GM19397 (cell line): ENCODE measurements at regions not wholly inside any gene's neighbourhood (a gene's known extent, or its start where the extent isn't known, plus 50 kb on each side); places are given as distances from the start of the nearest gene placed in this dataset.

Source experiments
- ATAC-seq: cut with Tn5 transposase; IDR thresholded peaks from one replicate; pipeline ENCODE4 v1.9.1; 2021; ENCODE audit warnings: mild to moderate bottlenecking, moderate library complexity; ENCODE audit not compliant: unreplicated experiment

DNA sequence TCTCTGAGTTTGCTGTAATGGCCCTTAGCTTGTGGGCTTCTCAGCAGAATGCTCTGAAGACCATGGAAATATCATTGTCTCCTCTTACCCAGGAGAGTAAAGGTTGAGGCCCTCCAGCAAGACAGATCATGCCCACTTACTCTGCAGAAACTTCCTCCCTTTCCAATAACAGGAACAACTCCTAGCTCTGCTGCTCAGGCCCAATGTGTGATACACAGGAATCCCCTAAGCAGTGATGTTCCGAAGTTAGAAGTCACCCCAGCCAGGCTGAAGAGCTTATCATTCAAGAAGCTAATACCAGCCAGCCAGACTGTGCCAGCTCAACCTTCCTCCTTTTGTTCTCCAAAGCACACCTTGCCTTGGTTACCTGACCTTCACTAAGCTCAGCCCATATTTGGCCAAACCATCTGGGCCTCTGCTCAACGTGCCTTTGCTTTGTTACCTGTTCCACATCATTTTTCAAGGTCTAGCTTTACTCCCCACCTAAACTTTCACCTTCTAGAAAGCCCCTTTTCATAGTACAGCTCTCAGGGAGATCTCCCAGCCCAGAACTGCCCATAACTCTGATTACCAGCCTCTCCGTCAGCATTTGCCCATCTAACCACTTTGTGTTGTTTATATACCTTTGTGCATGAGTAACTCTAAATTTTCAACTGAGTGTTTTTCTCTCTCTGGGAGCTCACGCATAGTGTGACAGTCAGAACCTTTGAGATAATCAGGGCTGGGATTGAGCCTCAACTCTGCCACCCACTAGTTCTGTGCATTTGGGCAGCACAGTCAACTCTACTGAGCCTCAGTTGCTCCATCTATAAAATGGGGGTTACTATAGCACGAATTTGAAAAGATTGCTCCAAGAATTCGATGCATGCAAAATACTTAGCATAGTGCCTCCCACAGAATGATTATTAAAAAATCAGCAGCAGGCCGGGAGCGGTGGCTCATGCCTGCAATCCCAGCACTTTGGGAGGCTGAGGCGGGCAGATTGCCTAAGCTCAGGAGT, 107.6 kb upstream of the CPEB4 start:
- ATAC-seq: no peak

DNA sequence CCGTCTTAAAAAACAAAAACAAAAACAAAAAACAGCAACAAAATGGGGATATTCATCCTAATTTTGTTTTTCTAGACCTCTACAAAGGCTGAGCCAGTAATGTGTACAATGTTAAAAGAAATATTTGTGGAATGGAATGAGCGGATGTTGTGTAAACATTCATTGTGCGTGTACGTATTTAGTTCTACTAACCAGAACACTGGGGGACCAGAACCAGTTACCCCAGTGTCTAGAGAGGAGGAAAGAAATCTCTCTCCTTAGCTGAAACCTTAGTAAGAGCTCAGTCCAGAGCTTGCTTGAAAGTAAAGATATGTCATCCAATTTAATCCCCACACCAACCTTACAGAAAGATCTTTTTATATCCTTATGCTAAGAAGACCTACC, 106.7 kb upstream of the CPEB4 start:
- ATAC-seq: no peak

DNA sequence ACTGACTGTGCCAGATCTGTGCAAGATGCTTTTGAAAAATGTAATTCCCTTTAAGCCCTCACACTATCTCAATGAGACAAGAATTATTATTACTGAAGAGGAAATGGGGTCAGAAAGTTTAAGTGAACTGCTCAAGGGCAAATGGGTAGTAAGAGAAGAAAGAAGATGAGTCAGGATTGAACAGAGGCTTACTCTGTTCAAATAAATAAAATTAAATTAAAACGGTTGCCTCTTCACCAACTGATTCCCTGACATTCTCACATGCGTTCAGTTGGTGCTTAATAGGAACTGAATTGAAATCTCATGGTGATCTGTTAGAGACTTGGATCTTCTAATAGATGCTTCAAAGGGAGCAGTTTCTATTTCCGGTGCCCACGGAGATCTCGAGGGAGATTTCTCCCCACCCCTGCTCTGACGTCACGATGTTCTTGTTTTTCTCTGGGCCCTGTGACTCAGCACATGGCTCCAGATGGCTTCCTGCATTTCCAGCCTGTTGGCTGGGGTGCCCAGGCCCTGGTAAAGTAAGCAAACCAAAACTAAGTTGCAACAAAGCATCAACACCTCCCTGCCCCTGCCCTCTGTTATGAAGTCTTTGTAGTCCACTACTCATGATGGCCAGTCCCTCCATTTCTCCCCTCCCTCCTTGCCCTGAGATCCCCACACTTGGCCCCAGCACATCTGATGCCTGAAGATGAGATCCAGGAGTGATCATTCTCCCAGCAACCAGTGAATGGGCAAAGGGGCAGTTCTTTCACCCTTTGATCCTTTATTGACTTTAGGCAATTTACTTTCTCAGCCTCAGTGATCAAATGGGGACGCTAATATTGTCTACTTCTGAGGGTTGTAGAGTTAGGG, 106.1 kb upstream of the CPEB4 start:
- no peak for ATAC-seq

DNA sequence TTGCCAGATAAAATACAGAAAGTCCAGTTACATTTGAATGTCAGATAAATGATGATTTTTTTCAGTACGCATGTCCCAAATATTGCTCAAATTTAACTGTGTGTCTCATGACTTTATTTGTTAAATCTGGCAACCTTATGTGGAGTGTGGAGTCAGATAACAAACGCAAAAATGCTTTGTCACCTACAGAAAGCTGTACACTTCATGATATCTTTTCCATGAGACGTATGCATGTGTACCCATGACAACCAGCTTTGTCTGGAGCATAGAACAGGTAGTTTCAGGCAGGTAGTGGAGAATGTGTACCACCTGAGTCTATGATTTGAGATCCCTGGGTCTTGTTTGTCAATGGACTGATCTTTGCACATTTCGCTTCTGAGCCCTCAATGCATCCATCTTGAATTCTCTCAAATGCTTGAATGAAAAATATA, 105.5 kb upstream of the CPEB4 start:
- ATAC-seq: no peak

DNA sequence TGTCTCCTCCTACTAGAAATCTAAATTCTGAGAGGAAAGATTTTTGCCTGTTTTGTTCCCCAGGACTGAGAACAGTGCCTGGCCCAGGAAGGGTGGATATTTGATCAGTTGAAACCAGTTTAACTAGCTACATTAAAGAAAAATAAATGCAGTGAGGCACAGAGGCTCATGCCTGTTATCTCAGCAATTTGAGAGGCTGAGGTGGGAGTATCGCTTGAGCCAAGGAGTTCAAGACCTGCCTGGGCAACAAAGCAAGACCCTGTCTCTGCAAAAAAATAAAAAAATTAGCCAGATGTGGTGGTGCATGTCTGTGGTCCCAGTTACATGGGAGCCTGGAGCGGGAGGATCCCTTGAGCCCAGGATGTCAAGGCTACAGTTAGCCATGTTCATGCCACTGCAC, 104.8 kb upstream of the CPEB4 start:
- ATAC-seq: no peak

DNA sequence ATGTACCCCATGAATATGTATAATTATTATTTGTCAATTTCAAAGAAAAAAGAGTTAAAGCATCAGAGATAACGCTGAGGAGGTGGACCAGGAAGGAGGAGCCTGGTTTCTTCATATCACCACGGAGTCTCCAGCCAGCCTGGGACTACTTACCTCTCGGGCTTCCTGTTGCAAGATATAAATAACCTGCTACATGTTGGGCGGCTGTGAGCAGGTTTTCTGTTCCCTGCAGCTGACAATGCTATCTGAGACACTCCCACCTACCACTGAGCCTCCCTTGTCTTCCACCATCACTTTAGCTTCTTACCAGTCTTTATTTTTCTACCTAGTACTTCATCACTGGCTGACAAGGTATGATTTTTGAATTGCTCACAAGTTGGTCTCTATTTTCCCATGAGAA, 102.7 kb upstream of the CPEB4 start:
- no peak for ATAC-seq

DNA sequence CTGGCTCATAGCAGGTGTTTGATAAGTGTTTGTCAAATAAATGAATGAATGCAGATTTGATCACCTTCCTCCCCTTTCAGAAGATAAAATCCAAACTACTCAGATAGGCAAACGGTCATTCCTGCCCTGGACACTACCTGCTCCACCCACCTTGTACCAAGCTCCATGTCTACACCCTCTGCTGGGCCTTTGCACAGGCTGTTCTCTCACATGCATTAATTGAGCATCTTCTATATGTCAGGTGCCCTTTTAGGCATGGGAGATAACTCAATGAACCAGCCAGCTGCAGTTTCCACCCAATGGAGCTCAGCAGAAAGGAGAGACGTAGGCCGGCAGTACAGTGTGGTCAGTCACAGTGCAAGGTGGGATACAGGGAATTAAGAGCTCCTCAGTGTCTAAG, 102.3 kb upstream of the CPEB4 start:
- ATAC-seq: no peak

DNA sequence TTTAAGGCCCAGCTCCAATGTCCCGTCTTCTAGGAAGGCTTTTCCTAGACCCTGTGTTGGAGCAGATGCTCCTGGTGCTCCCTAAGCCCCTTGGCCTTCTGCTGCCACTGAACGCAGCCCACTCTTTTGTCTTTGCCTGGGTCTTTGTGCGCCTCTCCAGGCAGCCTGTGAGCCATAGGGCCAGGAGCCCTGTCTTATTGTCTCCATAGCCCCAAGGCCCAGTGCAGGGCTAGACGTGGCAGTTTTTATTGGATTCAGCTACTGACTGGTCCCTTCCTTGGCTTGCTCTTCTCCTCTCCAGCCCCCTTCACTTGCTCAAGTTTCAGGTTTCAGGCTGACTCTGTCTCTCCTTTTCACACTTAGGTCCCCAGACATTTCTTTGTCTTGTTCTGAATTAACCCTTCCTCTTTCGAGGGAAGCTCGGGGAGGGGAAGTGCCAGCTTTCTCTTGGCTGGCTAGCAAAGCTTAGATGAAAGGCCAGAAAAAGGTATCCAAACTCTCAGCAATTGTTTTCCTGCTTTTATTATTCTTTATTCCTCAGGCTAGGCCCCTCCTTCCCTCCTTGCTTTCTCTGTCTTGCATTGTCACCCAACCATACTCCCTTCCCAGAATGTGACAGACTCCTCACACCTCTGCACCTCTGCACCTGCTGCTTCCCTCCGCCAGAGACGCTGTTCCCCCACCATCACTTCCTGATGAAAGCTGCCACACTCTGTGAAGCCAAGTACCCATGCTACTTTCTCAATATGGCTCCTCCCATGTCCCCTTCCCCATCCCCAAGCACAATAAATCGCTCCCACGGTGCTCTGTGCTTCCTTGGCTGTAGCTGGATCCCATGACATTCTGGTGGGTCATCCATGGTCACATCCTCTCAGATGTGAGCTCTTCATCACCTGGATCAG, 101.6 kb upstream of the CPEB4 start:
- ATAC-seq: peak; percentile 57

DNA sequence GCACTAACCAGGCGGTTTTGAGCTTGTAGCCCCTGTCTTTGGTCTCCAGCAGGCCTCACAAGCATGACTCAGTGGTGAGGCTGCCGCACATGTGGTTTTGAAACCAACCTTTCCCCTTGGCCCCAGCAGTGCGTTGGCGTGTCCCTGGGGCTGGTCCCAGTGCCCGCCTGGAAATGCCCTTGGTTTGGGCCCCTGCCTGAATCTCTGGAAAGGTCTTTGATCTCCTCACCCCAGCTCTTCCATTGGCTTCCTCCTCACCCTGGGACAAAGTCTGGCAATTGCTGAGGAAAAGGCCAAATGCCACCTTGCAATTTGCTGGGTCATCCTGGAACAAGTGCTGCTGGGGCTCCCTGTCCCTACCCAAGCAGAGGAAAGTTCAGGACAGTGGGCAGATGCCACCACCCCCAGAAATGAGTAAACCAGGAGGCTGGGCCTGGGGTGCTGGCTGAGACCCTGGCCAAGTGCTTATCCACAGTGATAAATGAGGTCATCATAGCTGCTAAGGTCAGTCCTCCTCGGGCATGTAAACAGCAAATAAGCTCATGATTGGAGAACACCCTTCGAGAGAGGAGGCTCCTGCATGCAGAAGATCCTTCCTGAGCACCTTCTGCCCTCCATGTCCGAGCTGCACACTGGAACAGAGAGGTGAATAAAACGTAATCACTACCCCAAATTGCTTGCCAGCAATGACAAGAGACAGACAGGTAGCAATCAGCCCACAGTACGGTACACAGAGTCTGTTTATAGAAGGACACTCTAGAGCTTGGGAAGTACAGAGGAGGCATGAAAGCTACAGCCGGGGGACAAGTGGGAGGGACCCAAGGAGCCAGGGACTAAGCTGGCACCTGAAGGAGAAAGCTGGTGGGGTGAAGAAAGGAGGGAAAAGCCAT, 98.9 kb upstream of the CPEB4 start:
- ATAC-seq: no peak

DNA sequence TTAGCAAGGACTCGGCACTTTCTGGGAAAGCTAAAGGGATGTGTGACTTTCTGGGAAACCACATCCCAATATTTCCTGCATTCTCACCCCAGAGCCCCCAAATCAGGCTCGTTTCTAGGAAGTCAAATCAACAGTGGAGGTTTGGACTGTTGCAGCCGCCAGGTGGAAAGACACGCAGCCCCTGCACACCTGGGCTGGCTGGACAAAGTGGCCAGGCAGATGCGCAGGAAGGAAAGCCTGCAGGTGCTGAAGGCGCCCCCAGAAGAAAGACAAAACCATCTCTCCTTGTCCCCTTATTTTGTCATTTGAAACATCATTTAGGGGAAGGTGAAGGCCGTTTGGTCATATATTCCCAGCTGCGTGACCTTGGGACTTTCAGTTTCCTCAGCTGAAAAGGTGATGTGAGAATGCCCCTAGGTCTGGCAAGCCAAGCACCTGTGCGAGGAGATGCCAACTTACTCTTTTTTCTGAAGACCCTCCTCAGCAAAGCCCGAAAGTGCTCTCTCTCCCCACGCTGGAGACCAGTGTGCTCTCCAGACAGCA, 97.9 kb upstream of the CPEB4 start:
- no peak for ATAC-seq

DNA sequence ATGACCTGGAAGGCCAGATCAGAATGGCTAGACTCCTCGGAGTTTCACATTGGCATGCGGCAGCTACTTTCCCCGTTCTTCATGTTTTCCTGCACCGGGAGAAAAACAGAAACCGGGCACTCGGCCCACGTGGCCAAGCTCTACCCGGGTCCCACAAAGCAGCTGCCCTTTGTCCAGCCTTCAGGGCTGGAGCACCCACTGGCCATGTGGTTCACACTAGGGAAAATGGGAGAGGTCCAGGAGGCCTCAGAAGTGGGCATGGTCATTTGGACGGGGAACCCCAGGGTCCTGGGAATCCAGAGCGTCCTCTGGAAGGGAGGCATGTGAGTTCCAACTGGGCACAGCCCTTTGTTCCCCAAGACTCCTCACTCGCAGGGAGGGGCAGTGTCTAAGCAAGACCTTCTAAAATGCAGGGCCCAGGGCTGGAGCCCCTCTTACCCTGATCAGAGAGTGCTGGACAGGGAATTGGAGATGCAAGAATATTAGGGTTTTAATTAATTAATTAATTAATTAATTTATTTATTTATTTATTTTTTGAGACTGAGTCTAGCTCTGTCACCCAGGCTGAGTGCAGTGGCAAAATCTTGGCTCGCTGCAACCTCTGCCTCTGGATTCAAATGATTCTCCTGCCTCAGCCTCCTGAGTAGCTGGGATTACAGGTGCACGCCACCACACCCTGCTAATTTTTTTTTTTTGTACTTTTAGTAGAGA, 97.2 kb upstream of the CPEB4 start:
- no peak for ATAC-seq

DNA sequence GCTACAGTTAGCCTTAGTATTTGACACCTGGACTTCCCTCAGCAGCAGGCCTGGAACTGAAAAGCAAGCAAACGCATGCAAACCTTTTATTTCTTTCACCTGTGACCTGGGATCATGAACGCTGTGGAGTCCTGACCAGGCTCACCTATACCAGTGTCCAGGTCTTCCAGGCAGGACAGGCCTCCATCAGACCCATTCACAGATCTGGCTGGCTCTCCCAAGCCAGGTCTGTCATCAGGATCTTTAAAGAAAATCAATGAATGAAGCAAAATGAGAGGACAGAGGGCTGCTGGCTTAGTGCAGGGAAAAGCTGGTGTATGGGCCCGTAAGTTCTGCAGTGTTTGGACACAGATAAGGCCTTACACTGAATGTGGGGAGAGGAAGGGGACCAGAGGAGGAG, 96.3 kb upstream of the CPEB4 start:
- ATAC-seq: no peak

DNA sequence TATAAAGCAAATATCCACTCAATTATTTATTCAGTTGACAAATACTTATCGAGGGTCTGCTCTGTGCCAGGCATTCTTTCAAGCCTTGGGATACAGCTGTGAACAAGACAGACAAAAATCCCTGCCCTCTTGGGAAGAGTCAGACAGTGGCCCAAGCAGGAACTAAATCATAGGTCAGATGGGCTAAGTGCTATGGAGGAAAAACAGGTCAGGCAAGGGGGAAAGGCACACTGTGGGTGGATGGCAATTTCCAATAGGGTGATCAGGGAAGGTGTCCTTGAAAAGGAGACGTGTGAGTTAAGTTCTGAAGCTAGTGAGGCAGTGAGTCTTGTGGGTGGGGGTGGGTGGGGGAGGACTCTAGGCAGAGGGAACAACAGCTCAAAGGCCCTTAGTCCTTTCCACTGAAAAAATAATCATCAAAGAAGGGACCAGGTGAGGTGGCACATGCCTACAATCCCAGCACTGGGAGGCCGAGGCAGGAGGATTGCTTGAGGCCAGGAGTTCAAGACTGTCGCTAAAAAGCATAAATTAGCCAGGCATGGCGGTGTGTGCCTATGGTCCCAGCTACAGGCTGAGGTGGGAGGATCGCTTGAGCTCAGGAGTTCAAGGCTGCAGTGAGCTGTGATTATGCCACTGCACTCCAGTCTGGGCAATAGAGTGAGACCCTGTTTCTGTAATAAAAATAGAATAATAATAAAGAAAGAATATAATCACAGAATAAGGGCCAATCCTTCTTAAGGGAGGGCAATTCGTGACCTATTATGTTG, 95.2 kb upstream of the CPEB4 start:
- no peak for ATAC-seq

DNA sequence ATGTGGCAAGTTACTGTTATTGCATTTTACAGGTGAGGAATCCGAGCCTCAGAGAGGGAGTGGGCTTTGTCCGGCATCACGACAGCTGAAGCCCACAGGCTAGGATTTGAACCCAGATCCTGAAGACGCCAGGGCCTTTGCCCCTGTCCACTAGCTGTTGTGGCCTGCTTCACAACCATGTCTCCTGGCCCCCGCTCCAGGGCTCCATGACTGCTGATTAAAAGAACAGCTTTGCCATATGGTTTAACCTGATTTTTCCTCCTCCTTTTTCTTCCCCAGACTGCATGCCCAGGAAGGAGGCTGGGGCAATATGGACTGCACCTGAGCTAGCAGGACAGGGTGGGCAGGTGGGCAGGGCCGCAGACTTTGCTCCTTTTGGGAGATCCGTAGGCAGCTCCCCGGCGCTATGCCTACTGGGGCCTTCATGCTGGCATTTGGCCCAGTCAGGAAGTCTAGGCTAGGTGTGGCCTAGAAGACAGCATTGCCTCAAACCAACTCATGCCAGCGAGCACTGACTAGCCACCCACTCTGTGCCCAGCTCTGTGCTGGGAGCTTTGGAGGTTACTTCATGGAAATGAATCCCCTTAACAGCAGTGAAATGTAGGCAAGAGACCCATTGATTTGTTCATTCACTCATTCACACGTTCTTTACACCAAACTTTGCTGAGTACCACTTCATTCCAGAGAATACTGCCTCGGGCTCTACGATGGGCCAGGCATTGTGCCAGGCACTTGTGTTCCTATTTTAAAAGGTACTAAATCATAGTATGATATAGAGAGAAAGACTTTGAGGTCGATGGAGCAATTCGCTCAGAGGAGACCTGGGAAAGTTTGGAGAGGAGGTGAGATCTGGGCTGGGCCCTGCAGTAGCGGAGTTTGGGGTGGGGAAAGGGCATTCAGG, 94.3 kb upstream of the CPEB4 start:
- ATAC-seq: no peak

DNA sequence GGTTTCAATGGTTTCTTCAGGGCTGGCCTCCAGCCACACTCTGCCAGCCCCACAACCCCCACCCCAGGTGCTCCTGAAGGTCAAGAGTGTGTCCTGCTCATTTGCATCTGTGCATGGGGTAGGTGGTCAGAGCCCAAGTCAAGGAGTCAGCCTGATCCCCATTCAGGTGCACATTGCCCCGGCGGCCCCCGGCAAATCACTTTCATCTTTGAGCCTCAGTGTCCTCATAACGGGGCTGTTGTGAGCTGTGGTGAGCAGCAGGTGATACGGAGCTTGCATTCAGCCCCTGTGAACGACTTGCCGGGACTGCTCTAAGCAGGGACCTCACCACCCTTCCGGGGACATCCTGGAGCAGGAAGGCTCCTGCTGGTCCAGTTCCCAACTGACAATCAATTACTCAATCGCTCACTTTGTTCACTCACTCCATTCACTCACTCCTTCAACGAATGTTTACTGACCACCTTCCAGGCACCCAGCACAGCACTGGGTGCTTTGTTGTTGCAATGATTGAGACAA, 93.2 kb upstream of the CPEB4 start:
- no peak for ATAC-seq

DNA sequence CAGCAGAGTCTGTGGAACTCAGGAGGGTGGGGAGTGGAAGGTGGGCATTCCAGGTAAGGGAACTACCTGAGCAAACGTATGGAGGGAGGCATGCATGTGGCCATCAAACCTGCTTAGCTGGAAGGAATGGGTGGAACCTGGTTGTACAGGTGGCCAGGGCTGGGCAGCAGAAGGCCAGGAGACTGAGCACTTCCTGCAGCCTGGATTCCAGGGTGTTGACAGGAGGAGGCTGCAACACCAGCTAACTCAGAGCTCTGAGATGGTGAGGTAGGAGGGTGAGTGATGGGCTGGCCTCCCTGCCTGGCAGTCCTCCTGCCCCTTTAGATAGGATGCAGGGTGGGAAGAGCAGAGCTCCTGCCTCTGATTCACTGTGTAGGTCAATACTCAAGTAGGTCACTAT, 92.5 kb upstream of the CPEB4 start:
- ATAC-seq: no peak
